GM19099 (cell line): ENCODE measurements at regions not wholly inside any gene's neighbourhood (a gene's known extent, or its start where the extent isn't known, plus 50 kb on each side); places are given as distances from the start of the nearest gene placed in this dataset.

Source experiments
- POLR2A ChIP-seq: IDR thresholded peaks from 3 replicates; pipeline ENCODE4 v1.6.1; 2011; ENCODE audit warnings: low read depth; ENCODE audit not compliant: insufficient read length; ENCODE audit errors: extremely low read depth

- no peak for TF ChIP-seq POLR2A
These were observed 70.9 kb upstream of the BHLHE23 start for GRCh38 chr20:63077705-63078104.

- no peak for TF ChIP-seq POLR2A
These were observed 69.7 kb upstream of the BHLHE23 start for GRCh38 chr20:63076421-63076820.

GRCh38 chr20:63074631-63075030 is 67.9 kb upstream of the BHLHE23 start:
- TF ChIP-seq POLR2A = no peak

- TF ChIP-seq POLR2A = no peak
These were observed 67.4 kb upstream of the BHLHE23 start for GRCh38 chr20:63074182-63074581.

- TF ChIP-seq POLR2A = no peak
These were observed 66.9 kb upstream of the BHLHE23 start for GRCh38 chr20:63073738-63074065.

- no peak for TF ChIP-seq POLR2A
These were observed 66.4 kb upstream of the BHLHE23 start for GRCh38 chr20:63072991-63073737.

GRCh38 chr20:63072231-63072791 is 65.5 kb upstream of the BHLHE23 start:
- TF ChIP-seq POLR2A = no peak

- no peak for TF ChIP-seq POLR2A
These were observed 64.9 kb upstream of the BHLHE23 start for GRCh38 chr20:63071541-63072181.

GRCh38 chr20:63070771-63071540 is 64.2 kb upstream of the BHLHE23 start:
- no peak for TF ChIP-seq POLR2A

GRCh38 chr20:63070301-63070625 is 63.5 kb upstream of the BHLHE23 start:
- no peak for TF ChIP-seq POLR2A

GRCh38 chr20:63068711-63069367 is 62.1 kb upstream of the BHLHE23 start:
- TF ChIP-seq POLR2A = no peak

- no peak for TF ChIP-seq POLR2A
These were observed 61.2 kb upstream of the BHLHE23 start for GRCh38 chr20:63067721-63068560.

- no peak for TF ChIP-seq POLR2A
These were observed 60.5 kb upstream of the BHLHE23 start for GRCh38 chr20:63067266-63067635.

- TF ChIP-seq POLR2A = no peak
These were observed 59.9 kb upstream of the BHLHE23 start for GRCh38 chr20:63066506-63067265.
